GM19467 (cell line): ENCODE measurements at regions not wholly inside any gene's neighbourhood (a gene's known extent, or its start where the extent isn't known, plus 50 kb on each side); places are given as distances from the start of the nearest gene placed in this dataset.
"Not testable (repeated sequence)": the region's sequence is repeated elsewhere in the genome, so short reads cannot be mapped to it uniquely, and the experiment has no call there.

Experiments used
- ATAC-seq: cut with Tn5 transposase; IDR thresholded peaks from one replicate; pipeline ENCODE4 v1.9.1; 2021; ENCODE audit warnings: mild to moderate bottlenecking, moderate library complexity; ENCODE audit not compliant: unreplicated experiment

DNA sequence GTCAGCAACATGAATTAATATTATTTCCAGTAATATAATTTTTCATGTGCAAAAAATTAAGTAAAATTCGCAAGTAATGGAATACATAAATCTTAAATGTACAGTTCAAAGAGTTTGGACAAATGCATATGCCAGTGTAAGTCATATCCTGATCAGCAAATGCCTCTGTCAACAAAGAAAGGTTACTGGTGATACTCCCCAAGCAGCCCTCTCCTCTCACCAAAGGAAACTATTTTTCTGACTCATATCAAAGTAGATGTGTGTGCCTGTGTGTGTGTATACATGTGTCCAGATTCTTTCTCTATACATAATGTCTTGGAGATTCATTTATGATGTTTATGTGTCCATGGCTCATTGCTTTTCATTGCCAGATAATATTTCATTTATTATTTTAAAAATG, 1035.0 kb downstream of the SLC16A7 start:
- no peak for ATAC-seq

DNA sequence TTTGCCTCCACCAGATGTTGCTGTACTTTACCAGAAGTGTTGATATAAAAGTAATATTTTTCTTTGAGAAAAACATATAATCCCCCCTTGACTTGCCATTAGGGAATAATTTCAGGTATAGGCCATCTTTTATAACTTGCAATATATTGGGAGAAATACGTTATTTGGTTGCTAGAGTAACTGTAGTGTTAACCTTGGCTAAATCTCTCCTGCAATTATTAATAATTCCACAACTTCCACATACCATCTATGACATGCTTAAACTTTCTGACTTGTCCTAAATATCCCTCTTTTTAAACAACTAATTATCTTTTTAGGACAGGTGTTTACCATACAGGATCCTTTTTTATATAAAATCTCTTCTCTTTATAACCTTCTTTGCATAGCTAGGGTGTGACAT, 1048.2 kb downstream of the SLC16A7 start:
- no peak for ATAC-seq

GRCh38 chr12:60666895-60667294, 1071.1 kb downstream of the SLC16A7 start:
- ATAC-seq, result no peak

GRCh38 chr12:60672949-60673348, 1077.1 kb downstream of the SLC16A7 start:
- ATAC-seq, result no peak

DNA sequence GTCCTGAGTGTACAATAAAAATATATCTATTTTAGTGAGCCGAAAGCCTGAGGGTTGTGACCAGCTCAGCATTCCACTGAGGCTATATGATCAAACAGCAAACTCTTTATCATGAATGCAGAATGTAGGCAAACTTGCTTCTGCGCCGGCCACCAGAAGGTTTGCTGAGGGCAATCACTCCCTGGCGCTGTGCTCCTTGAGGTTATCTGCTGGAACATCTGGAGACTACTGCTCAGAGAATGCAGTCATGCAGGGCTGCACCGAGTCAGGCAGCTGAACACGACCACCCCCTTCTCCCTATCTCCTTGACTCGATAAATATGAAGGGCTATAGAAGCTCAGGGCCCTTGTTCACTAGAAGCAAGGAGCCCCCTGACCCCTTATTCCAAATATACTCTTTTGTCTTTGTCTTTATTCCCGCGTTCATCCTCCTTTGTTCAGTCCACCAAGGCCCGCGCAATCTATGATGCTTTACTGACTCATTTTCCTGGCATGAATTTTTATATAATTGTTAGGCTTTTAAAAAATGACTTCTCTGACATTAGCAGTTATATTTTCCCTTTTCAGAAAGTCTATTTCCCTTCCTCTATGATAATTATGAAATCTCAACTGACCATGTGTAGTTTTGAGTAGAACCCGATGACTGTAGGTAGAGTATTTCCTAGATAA, 1089.3 kb downstream of the SLC16A7 start:
- no peak for ATAC-seq

DNA sequence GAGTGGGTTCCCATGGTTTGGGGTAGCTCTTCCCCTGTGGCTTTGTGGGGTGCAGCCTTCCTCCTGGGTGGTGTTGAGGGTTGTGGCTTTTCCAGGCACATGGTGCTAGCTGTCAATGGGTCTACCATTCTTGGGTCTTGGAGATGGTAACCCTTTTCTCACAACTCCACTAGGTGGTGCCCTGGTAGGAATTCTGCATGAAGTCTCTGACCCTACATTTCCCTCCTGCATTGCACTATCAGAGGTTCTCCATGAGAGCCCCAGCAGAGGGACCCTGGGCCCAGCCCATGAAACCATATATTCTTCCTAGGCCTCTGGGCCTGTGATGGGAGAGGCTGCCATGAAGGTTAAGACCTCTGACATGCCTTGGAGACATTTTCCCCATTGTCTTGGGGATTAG, 1093.3 kb downstream of the SLC16A7 start:
- no peak for ATAC-seq

DNA sequence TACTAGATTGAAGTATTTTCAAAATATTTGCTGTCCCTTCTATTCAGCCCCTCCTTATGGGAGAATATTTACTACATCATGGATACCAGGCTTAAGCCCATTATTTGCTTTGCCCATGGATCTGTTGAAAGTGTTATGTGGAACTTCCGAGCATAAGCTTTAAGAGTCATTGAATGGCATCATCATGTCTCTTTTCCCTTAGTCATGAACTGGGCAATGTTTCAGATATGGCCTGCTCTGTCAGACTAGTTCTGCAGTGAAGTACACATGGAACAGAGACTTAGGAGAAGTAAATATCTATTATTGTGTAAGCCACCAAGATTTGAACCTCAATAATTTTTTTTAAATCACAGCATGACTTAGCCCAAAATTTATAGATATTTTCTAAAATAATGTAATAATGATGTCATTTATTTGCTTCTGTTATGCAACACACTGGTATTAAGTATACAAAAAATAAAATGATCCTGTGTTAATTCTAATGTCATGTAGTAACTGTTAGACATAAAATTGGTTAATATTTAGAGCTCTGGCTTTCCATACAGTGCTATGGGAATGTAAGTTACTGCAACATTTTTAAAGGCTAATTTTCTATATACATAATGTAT, 1097.3 kb downstream of the SLC16A7 start:
- ATAC-seq, result no peak

GRCh38 chr12:60704171-60704914, 1108.5 kb downstream of the SLC16A7 start:
- ATAC-seq, result no peak

GRCh38 chr12:60710246-60710645, 1114.4 kb downstream of the SLC16A7 start:
- no peak for ATAC-seq

DNA sequence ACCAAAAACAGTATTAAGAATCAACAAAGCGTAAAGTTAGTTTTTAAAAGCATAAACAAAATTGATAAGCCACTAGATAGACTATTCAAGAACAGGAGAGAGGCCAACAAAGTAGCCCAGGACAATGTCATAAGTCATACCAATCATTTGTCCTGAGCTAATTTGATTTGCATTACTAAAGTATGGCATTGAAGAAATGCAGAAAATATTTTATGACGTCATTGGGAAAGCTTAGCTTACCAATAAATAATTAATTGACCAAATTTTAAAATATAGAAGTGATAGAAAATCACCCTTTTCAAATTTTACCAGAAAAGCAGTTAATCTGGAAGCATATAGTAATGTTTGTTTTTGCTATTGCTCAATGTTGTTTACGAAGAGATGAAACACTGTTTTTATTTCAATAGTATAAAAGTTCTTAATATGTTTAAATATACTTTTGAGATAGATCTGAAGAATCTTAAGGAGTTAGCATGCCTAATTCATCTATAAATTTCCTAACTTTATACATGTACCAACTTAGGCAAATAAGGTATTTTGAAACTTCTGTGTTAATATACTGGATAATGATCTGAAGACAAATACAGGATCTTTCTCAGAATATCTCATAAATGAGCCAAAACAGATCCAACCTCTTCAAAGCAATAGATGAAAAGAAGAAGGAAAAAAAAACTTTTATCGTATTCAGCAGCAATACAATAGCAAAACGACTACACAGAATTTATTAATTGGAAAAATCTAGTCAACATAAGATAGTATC, 1118.5 kb downstream of the SLC16A7 start:
- no peak for ATAC-seq

- ATAC-seq, result no peak
Observed at GRCh38 chr12:60724475-60724874, 1128.6 kb downstream of the SLC16A7 start.

- ATAC-seq, result no peak
Observed at GRCh38 chr12:60724984-60725383, 1129.2 kb downstream of the SLC16A7 start.

DNA sequence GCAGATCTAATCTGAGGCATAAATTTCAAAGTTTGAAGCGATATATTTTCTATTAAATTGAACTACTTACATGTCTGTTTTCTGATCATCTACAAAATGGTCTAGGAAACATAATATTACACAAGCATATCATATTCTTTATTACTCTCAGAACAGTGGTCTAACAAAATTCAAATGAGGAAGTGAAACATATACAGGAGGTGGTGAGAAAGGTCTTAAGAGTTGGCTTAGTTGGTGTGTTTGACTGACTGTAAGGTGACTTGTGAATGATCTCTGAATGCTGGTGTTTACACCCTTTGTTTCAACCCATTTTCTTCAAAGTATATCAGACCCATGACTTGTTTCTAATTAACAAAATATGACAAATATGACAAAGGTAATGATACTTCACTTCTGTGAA, 1156.8 kb downstream of the SLC16A7 start:
- ATAC-seq, result no peak

GRCh38 chr12:60758224-60758623, 1162.4 kb downstream of the SLC16A7 start:
- no peak for ATAC-seq

- no peak for ATAC-seq
Observed at GRCh38 chr12:60760965-60761364, 1165.1 kb downstream of the SLC16A7 start.

DNA sequence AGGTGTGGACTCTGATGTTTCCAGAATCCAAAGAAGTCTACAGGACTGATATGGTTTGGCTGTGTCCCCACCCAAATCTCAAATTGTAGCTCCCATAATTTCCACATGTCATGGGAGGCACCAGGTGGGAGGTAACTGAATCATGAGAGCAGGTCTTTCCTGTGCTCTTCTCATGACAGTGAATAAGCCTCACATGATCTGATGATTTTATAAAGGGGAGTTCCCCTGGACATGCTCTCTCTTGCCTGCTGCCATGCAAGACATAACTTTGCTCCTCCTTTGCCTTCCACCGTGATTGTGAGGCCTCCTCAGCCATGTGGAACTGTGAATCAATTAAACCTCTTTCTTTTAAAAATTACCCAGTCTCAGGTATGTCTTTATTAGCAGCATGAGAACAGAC, 1205.3 kb downstream of the SLC16A7 start:
- ATAC-seq, result not testable (repeated sequence)

- no peak for ATAC-seq
Observed at GRCh38 chr12:60803147-60803546, 1207.3 kb downstream of the SLC16A7 start.

- no peak for ATAC-seq
Observed at GRCh38 chr12:60805364-60805763, 1209.5 kb downstream of the SLC16A7 start.

GRCh38 chr12:60819794-60820193, 1224.0 kb downstream of the SLC16A7 start:
- ATAC-seq, result no peak

- ATAC-seq, result no peak
Observed at GRCh38 chr12:60822580-60822979, 1226.8 kb downstream of the SLC16A7 start.

DNA sequence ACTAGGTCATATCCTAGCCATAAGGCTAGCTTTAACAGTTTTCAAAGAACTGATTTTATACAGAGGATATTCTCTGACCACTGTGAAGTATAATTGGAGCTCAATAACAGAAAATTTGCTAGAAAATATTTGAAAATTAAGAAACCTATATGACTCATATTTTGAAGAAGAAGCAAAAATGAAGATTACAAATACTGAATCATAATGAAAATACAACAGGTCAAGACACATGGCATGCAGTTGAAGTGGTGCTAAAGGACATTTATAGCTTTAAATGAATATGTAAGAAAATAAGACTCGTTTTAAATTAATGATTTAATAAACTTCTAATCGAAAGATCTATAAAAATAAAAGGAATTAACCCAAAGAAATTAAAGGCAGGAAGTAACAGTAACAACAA, 1234.6 kb downstream of the SLC16A7 start:
- ATAC-seq, result no peak
